Pons (tissue), 1 donor: ENCODE measurements at regions not wholly inside any gene's neighbourhood (a gene's known extent, or its start where the extent isn't known, plus 50 kb on each side); places are given as distances from the start of the nearest gene placed in this dataset.

ENCODE experiments used
- DNase-seq: peaks from one replicate; pipeline ENCODE4 v3.0.0-alpha.2; 2016; ENCODE audit warnings: low spot score

DNA sequence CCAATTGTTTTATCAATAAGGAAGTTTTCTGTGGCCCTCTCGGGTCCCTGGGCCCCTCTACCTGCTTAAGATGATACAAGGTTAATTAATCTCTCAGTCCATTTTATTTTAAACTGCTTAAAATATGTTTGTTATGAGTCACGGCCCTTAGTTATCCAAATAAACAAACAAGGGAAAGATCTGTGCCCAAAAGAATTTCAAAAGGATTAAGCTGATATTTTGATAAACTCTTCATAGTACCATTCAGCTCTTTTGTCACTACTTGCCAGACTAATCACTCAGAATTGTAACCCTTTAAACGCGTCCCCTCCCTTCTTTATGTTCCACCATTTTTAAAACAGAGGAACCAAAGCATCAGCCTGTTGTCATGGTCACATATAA, 144.7 kb upstream of the STK17B start:
- no peak for DNase-seq

DNA sequence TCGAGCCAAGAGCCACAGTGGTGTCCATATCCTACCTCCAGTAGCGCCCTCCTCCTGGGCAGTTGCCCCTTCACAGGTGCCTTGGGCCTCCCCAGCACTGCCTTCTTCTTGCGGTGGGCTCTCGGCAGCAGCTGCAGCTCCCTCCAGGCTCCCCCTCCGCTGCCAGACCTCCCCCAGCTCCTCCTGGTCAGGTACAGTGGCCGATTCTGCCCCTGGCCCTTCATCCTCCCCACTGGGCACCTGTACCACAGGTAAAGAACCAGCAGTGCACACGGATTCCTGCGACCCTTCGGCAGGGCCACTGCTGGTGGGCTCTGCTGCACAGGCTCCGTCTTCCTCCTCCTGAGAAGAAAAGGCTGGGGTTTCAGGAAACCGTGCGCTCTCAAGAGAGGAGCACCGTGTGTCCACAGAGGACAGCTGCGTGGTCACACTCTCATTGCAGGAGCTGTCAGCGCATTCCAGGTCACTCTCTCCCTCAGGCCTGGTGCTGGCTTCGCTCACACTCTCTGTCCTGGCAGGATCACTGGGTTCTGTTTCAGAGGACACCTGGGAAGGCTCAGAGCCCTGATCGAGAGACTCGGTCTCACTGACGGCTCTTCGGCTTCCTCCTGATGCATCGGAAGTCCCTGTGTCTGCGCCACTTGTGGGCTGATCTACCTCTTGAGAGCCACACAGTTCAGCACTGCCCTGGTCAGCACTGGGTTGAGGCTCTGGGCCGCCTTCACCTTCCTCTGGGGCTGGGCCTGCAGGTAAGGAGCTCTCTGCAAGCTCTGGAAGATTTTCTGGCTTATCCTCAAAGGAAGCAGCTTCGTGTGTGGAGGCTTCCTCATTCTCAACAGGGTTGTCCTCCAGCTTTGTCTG, 147.4 kb upstream of the STK17B start:
- DNase-seq = no peak

DNA sequence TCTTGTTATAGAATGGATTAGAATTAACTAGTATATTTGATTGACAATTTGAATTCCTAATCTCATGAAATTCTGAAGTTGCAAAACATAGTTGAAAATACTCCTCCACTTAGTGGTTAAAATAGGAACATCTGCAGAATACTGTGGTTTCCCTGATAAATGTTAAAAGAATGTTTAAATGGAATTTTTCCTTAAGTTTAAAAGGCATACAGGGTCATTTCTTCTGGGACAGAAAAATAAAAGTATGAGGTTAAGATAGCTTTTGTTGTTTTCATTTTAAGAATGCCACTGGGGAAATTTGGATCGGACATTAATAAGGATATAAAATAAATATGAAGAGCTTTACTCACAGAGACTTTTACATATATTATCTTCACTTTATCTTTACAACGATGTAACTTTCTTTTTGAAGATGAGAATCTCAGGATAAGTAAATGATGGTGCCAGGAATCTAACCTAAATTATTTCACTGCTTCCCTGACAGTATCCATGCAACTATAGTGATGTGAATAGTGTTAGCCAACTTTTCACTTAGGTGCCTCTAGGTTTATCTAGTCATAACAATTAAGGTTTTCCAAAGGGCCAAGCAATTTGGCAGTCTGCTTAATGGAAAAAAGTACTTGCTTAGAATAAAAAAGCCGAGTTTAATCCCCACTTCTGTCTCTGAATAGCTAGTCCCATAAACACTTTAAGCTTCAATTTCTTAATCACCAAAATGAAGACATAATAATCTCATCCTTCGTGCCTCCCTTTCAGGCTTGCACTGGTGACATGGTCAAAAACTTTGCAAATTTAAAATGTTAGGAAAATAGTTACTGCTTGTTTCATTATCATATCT, 151.8 kb upstream of the STK17B start:
- no peak for DNase-seq

DNA sequence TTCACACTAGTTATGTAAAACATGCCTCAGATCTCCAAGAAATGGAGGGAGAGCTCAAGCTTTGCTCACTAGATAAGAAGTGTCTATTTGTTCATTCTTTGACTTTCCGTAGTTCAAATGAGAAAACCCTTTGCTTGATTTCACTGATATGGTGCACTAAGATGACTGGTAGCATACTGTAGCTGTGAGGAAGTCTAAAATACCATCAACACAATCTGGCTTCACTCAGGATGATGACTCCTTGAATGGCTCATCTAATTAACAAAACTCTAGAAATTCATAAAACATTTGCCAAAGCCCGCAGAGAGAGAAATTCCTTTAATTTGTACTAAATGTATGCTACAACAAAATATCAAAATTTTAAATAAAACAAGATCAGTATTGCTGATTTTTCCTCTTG, 152.8 kb upstream of the STK17B start:
- no peak for DNase-seq

DNA sequence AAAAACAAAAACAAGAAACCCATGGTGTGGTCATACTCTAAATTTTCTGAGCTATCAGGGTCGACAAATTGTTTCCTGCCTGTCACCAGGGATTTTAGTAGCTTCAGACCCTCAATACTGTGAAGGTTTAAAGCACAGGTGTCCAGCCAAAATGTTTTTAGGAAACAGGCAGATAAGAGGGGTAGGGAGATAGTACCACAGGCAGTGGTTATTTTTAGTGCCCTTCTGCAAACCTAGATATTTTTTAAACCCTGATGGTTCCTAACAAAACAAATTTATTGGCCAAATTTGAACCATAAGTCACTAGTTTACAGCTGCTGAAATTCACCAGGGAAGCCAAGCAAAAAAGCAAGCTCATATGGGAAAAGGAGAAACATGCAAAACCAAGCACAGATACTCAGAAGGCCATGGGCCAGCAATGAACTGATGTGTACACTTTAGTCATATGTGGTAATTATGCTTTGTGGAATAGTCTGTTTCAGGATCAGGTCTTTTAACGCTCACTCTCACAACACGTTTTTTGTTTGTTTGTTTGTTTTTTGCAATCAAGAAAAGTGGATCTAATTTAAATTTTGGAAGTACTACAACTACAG, 156.8 kb upstream of the STK17B start:
- no peak for DNase-seq

DNA sequence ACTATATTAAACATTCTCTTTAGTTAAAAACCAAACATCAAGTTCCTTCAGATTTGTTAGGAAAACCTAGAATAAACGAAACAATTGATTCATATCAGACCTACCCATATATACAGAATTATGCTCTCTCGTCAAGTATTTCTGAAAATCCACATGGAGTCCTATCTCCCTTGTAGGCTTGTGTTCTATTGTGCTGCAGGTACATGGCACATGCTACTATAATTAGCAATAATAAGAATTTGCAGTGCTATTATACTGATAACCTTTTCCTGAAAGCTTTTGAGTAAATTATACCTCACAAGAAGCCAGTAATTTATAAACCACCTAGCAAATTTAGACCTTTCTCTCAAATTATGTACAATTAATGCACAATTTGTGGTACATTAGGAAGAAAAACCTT, 158.6 kb upstream of the STK17B start:
- no peak for DNase-seq

DNA sequence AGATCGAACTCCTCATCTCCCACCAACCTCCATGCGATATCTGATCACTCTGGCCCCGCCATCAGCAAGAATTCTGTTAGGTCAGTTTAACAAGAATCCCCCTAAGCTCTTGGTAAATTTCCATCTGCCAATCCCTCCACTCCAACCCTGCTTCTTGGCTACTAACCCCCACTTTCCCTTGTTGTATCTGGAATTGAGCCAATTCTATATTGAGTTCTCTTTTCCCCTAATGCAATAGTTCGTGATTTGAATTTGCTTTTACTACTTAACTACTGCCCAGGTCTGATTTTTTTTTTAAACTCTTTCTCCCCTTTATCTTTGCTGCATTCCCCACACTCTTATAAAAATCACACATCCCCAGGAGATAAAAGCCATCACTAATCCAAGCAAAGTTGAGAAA, 159.3 kb upstream of the STK17B start:
- no peak for DNase-seq

DNA sequence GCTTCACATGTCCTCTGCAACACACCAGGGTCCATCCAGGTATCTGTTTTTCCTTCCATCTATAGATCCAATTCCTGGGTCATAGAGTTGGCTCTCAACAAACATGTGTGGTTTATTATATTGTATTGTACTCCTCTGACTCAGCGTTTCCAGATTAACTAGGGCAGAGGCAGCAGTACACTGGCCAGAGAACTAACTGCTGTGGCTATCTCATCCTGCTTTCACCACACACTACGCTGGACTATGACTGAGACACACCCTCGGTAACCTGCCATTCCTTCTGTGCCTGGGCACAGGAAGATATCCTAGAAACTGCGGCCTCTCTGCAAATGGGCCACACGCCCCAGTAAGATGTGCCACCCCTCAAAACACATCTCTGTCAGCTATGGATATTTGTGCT, 159.8 kb upstream of the STK17B start:
- no peak for DNase-seq

DNA sequence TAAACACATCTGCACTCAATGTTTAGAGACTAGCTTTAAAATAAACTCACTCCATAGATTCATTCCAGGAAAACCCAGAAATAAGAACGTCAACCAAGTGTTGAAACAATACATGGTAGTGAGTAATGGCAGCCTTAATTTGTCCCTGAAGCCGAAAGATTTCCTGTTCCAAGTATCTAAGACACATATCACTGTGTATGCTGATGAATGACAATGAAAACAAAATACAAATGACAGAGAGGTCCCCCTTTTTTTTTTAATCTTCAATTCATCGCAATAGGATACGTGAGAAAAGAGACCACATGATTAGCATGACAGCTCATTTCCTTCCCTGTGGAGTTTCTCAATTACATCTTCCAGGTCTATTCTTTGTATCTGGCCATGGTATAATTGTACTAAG, 160.5 kb upstream of the STK17B start:
- DNase-seq = no peak

DNA sequence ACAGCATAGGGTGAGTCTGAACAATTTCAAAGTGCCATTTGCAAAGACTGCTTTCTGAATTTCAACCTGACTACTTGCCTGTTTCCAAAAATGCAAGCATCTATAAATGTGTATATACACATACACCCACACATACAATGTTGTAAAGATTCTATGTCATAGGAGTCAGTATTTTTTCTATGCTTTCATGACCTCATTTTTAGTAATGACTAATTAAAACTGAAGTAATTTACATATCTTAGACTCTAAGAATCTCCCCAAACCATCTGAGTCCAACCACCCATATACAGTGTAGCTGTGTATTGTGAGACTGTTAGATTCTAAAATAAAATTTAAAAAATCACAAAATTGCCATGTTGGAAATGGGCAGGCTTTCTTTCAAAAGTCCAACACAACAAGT, 162.0 kb upstream of the STK17B start:
- no peak for DNase-seq

DNA sequence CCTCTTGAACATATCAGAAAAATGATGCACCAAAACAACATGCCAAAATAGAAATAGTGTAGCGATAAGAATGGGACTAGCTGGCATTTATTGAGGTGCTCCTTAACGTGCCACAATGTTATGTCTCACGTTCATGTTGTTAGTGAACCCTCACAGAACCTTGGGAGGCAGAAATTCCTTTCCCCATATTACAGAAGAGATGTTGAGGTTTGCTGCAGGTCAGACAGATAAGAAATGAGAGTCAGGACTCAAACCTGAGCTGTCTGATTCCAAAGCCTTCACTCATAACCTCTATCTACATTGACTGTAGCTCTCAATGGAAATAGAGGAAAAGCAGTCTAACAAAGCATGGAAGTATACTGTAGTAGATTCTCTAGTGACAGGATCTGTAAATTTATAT, 163.3 kb upstream of the STK17B start:
- DNase-seq = no peak

DNA sequence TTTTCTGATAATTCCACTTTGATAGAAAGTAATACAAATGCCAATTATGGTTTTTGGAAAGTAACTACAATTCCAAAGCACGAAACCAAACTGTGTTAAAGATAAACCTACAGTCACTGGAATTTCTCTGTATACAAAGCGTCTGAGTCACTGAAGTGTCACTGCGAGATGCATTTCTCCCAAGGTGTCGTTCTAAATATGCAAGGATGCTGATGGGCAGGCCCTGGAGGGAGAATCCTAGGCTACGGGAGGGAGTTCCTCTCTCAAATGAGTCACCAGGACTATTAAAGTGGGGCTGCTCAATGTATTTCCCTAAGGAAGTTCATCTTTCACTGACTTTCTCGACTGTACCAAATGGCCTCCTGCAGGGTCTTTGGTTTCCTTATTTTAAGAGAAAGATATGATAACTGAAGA, 163.8 kb upstream of the STK17B start:
- DNase-seq = no peak

DNA sequence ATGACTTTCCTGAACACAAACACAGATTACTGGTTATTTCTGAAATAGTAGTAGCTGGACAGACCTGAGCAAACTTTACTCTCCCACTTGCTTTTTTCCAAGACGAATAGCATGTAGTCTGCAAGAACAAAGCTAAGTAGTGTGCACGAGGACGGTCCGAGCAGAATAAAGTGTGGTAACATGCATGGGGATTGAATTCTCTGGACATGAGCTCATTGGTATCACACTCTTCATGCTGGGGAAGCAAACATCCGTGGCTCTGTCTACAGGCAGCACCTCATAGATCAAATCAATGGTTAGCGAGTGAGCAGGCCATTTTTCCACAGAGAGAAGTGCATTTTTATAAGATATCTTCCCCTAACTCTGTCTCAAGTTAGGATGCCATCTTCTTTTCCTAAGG, 164.8 kb upstream of the STK17B start:
- no peak for DNase-seq

DNA sequence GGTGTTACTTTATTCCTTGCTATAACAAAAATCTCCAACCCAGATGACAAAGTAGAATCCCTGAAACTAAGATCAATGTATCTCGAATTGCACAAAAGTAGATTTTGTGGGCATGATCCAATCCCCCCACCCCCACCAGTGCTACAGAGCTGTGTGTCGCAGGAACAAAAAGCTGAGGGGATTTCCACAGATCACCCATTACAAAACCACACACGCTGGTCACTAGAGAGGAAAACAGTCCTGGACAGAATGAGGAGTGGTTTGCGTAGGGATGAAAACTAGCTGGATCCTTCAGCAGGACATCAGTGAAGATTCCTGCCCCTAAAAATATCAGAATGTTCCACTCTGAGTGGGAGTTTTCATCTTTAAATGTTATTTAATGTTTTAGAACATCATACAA, 165.3 kb upstream of the STK17B start:
- DNase-seq = no peak

DNA sequence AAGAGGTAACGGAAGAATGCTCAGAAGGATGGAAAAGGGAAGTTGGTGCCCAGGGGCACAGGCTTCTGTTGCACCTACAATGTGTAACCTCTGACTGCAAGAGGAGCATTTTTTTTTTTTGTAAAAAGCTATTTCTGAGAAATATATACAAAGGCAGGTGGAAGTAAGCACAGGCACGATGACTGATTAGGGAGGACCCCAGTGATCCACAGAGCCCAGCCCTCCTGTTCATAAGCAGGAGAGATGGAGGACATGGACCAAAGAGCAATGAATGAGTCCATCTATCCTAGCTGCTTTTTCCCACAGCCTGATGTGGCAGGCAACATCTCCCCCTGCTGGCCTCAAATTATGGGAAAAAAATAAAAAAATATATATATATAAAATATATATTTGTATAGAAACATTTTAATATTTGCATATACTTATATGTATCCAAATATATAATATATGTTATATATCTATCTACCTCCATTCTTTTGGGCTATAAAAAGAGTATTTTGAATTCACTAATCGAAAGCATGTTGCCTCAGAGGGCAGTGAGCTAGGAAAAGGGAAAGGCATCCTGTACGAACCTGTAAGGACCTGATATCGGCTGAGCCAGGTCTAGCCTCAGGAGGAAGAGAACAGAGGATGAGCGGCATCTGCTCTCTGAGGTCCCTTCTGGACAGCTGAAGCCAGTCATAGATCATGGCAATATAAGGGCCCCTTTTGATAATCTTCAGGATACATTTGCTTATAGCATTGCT, 166.0 kb upstream of the STK17B start:
- peak; percentile 24 for DNase-seq

DNA sequence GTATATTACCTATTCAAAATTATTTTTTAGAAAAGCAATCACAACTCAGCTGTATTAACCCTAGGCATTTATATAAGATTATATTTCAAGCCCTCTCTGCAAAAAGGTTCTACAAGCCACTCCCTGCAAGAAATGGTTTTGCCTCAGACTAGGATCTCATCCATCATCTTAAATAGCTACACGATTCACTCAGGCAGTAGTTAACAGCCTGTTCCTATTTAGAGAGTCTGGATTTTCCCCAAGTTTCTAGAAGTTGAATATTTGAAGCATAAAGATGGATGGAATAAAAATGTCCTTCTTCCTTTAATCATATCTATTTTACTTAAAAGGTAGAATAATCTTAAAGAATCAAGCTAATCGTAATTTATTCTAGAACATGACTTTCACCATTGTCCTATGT, 167.1 kb upstream of the STK17B start:
- DNase-seq = no peak

DNA sequence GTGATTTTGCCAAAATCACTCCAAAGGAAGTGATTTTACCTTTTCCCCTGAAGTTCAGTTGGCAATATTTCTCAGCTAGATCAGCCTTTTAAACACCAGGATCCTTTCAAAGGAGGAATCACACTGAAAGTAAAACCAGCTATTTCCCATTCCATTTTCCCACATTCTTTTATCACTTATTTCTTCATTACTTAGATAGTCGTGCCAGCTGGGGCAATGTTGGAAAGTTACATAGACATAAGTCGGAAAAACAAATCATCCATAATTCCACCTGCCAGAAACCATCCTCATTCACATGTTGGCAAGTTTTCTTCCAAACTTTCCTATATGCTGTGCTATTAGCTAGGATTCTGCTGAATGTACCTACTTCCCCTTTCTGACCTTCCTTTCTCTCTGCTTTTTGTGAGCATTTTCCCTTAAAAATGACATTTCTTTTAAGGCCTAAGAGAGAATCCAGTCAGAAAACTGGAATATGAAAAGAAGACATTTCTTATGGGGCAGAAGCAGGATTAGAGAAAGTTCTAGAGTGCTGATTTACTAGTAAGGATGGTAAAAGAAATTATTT, 170.0 kb upstream of the STK17B start:
- no peak for DNase-seq

DNA sequence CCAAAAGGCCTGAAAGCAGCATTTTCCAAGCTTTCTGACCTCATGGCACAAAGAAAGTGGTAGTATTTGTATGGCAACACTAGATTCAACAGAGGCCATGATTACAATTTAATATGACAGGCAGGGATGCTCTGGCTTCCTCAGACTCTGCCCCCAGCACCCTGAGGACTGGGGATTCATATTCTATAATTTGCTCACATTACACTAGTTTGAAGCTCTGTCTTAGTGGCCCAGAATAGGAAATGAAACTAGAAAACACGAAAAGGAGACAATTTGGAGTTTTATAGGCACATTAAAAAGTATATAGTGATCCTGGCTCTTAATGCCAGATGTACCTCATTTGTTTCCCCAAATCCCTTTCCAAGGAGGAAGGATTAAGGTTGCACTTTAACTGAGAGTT, 173.0 kb upstream of the STK17B start:
- DNase-seq = no peak

DNA sequence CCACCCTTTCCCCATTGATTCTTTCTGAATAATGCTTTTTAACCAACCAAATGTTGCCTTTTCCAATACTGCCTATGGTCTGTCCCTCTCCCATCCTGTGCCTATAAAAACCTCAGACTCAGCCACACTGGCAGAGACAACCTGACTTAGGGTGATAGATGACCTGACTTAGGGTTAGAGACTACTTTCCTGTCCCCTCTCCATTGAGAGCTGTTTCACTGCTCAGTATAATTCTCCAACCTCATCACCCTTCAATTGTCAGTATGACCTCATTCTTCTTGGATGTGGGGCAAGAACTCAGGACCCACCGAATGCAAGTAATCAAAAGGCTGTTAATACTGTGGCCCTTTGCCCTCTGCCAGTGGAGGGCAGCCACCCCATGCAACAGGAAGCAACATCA, 182.3 kb upstream of the STK17B start:
- DNase-seq = no peak

DNA sequence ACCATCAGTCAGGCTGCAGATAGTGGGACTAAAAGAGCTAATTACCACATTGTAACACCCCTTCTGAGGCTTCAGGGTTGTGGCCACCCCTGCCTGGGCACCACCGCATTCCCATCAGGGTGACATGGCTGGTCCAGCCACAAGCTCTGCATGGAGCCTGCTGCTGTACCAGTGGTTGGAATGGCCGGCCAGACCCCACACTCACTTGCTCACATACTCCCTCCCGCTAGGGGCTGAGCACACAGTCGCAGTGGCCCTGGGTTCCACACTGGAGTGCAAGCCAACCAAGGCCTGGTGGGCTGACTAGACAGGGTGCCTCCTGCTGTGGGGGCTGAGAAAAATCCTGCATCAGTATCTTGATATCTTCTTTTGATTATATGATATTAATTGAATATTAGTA, 182.8 kb upstream of the STK17B start:
- DNase-seq = no peak

DNA sequence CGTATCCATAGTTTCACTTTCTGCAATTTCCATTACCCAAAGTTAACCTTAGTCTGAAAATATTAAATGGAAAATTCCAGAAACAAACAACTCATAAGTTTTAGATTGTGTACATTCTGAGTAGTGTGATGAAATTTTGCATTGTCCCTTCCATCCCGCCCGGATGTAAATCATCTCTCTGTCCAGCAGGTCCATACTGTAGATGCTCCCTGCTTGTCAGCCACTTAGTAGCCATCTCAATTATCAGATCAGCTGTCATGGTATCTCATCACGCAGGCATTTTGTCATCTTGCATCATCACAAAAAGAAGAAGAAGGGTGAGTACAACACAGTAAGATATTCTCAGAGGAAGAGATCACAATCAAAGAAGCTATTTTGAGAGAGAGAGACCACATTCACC, 185.0 kb upstream of the STK17B start:
- DNase-seq = no peak

DNA sequence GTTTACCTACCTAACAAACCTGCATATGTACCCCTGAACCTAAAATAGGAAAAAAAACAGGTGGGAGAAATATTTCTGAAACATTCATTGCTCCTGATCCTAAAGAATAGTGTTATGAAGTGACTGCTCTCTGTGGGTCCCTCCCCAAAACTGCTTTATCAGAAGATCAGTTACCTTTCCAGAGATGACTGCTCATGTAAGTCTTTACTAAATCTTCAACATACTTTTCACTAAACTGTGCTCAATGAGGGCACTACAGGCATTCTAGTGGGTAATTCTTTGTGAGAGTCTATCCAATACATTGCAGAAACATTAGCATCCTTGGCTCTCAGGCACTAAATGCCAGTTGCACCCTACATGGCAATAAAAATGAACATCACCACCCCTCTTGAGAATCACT, 189.3 kb upstream of the STK17B start:
- DNase-seq = no peak
